GM18505 (cell line): ENCODE measurements at regions not wholly inside any gene's neighbourhood (a gene's known extent, or its start where the extent isn't known, plus 50 kb on each side); places are given as distances from the start of the nearest gene placed in this dataset.

Experiments used
- ATAC-seq: cut with Tn5 transposase; IDR thresholded peaks from one replicate; pipeline ENCODE4 v1.9.1; 2021; ENCODE audit not compliant: unreplicated experiment
- POLR2A ChIP-seq: IDR thresholded peaks from 4 replicates; pipeline ENCODE4 v1.6.1; 2011; ENCODE audit warnings: borderline replicate concordance; ENCODE audit not compliant: insufficient read depth, insufficient read length; ENCODE audit errors: extremely low read depth

GRCh38 chr12:91387461-91388134 is 205.0 kb upstream of the DCN start:
- ATAC-seq = no peak
- TF ChIP-seq POLR2A = no peak

DNA sequence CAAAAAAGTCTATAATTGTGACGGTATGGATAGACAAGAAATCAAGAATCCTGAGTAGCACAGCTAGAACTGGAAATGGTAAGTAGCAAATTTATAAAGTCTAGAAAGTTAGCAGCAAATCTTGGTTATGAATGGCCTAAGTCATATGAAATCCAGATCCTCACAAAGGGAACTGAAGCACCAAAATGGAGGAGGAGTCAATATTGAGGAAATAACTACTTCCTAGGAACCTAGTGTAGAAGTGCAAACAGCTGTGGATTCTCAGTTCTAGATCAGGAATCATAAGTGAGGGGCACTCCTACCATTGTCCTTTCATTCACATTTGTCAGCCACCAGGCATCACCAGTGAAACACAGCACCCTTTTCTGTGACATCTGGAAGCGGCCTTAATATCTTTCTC is 202.2 kb upstream of the DCN start:
- no peak for ATAC-seq
- TF ChIP-seq POLR2A = no peak

GRCh38 chr12:91384366-91384765 is 201.7 kb upstream of the DCN start:
- no peak for ATAC-seq
- no peak for TF ChIP-seq POLR2A

DNA sequence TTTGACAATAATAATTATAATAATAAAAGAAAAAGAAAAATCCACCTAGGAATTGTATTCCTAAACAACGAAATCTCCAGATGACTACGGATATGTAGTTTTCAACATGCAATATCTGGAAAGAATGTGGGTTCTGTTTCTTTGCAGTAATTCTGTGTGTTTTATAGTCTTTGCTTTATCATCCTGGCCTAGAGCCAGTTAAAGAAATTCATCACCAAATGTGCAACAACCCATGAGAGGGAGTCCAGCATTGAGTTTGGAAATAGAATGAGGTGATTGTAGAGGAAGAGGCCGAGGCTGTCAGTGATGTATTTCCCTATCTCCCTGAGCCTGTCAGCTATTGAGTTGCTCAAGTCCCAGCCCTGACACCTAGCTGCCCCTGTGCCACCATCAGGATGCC is 200.5 kb upstream of the DCN start:
- ATAC-seq = no peak

DNA sequence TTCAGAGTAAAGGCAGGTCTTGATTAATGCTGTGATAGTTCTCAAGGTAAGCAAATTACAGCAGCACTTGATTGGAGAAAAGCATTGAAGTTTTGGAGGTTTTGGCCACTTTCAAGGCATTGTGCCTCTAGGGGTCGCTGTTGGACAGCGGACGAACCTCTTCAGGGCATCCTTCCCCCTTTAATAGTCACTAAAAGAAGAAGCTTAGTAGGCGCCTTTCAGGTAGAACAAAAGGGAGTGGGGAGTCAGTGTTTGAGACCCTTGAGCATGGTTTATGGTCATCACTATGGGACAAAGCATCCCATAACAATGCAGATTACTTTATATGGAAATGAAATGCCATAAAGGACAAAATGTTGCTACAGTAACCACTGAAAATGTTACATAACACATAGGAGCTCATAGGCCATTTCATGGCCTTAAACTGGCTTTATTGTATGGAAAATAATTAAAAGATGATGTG is 199.5 kb upstream of the DCN start:
- TF ChIP-seq POLR2A = no peak
- ATAC-seq = peak; percentile 55

More for the DNA sequence above, 200.5 kb upstream of the DCN start:
- TF ChIP-seq POLR2A = no peak

- peak; percentile 91 for ATAC-seq
Observed at GRCh38 chr12:91381309-91381804, 198.7 kb upstream of the DCN start.

GRCh38 chr12:91380631-91381030 is 198.0 kb upstream of the DCN start:
- TF ChIP-seq POLR2A = no peak
- ATAC-seq = no peak

More at GRCh38 chr12:91381309-91381804, 198.7 kb upstream of the DCN start:
- TF ChIP-seq POLR2A = no peak

GRCh38 chr12:91379051-91379775 is 196.6 kb upstream of the DCN start:
- no peak for TF ChIP-seq POLR2A
- ATAC-seq = no peak

DNA sequence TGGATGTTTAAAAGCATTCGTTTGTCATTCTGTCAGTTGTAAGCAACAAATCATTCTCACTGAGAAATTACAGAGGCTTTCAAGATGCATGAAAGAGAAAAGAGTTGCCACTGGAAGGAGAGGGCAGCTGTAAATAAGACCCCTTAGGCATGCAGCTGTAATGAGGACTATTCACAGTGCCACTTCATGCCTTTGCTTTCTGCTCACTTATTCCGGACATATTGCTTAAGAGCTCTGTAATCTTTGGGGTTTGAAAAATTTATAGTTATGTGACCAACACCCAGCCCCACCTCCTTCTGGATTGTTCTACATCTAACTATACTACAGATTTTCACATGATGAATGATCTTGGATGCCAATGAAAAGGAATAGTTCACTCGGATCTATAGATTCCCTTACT is 194.8 kb upstream of the DCN start:
- TF ChIP-seq POLR2A = no peak
- ATAC-seq = no peak

- no peak for ATAC-seq
- no peak for TF ChIP-seq POLR2A
Observed at GRCh38 chr12:91373086-91373485, 190.5 kb upstream of the DCN start.

GRCh38 chr12:91370086-91370868 is 187.7 kb upstream of the DCN start:
- no peak for TF ChIP-seq POLR2A
- no peak for ATAC-seq

GRCh38 chr12:91368613-91369012 is 186.0 kb upstream of the DCN start:
- ATAC-seq = no peak
- no peak for TF ChIP-seq POLR2A

DNA sequence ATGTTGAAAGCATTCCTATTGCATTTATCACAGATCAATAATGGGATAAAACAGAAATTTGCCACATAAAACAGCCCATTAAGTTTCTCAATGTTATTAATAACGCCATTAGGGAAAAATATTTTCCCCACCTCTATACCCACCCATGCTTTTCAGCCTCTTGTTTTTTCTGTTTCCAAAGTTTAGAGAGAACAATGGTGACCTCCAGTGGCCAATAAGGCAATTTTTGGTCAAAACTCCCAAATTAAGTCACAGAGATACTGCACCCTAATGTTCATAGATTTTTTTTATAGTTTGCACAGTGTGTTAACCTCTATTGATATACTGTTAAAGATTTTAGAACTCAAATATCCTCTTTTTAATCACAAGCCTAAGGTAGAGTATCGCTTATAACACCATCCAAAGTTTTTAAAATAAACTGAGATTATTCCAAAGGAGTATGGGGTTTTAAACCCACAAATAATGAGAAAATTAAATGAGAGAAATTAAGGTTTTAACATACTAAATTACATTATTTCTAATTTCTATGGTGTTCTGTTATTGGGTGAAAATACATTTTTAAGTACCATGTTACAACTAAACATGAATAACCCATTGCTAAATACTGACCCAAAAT is 184.7 kb upstream of the DCN start:
- ATAC-seq = no peak
- TF ChIP-seq POLR2A = no peak
